NCI-H128 (cell line): ENCODE measurements at regions not wholly inside any gene's neighbourhood (a gene's known extent, or its start where the extent isn't known, plus 50 kb on each side); places are given as distances from the start of the nearest gene placed in this dataset.

Source experiments
- DNase-seq: peaks from one replicate; lab custom pipeline; 2025; ENCODE audit not compliant: unreplicated experiment; lab: John Stamatoyannopoulos, UW

- no peak for DNase-seq
These were observed 55.4 kb upstream of the FAM3C start for GRCh38 chr7:121451367-121452094.

- DNase-seq = no peak
These were observed 54.6 kb upstream of the FAM3C start for GRCh38 chr7:121450631-121451198.

GRCh38 chr7:121449735-121450240, 53.7 kb upstream of the FAM3C start:
- no peak for DNase-seq

- DNase-seq = no peak
These were observed 53.2 kb upstream of the FAM3C start for GRCh38 chr7:121449329-121449728.

GRCh38 chr7:121448429-121448828, 52.3 kb upstream of the FAM3C start:
- DNase-seq = no peak

GRCh38 chr7:121447911-121448300, 51.8 kb upstream of the FAM3C start:
- no peak for DNase-seq

- DNase-seq = no peak
These were observed 51.3 kb upstream of the FAM3C start for GRCh38 chr7:121447243-121447910.

- DNase-seq = no peak
These were observed 50.4 kb upstream of the FAM3C start for GRCh38 chr7:121446526-121446925.
